WTC11 (cell line): ENCODE measurements at regions not wholly inside any gene's neighbourhood (a gene's known extent, or its start where the extent isn't known, plus 50 kb on each side); places are given as distances from the start of the nearest gene placed in this dataset.

Experiments
- ATAC-seq: fragments of 200-7000 bp; cut with Tn5 transposase; 2 replicates; pipeline ENCODE4 v1.10.0; 2021; ENCODE audit warnings: mild to moderate bottlenecking, moderate library complexity
- CTCF ChIA-PET: fragments of 300-600 bp; sonication (Branson Sonifier 250); formaldehyde crosslinking; loops from one replicate; lab custom pipeline; 2021; ENCODE audit warnings: antibody characterized with exemption; lab: Charles Lee
- POLR2A ChIA-PET: fragments of 350-600 bp; sonication (Branson Sonifier 250); formaldehyde crosslinking; loops from one replicate; lab custom pipeline; 2021; ENCODE audit warnings: antibody characterized with exemption; lab: Charles Lee
- DNase-seq: peaks from one replicate; pipeline ENCODE4 v3.0.0; 2021; ENCODE audit warnings: low spot score
- H3K27ac Mint-ChIP-seq: 2 replicates; pipeline ENCODE4 v1.8.0; 2021; ENCODE audit warnings: mixed read lengths
- H3K27me3 Mint-ChIP-seq: 2 replicates; pipeline ENCODE4 v1.8.0; 2021; ENCODE audit warnings: low read depth, mild to moderate bottlenecking, moderate library complexity, mixed read lengths
- H3K36me3 Mint-ChIP-seq: 2 replicates; pipeline ENCODE4 v1.8.0; 2021; ENCODE audit warnings: mixed read lengths
- H3K4me1 Mint-ChIP-seq: 2 replicates; pipeline ENCODE4 v1.8.0; 2022; ENCODE audit warnings: mixed read lengths
- H3K4me3 Mint-ChIP-seq: 2 replicates; pipeline ENCODE4 v1.8.0; 2021; ENCODE audit warnings: mild to moderate bottlenecking, moderate library complexity, mixed read lengths
- H3K9me3 Mint-ChIP-seq: 2 replicates; pipeline ENCODE4 v1.8.0; 2021; ENCODE audit warnings: mixed read lengths
- ATF2 ChIP-seq: sonication (generic); formaldehyde crosslinking; IDR thresholded peaks from 2 replicates; pipeline ENCODE4 v1.8.1; 2022; ENCODE audit warnings: low read depth, missing genetic modification reagents, borderline replicate concordance
- E2F4 ChIP-seq: sonication (generic); formaldehyde crosslinking; IDR thresholded peaks from 2 replicates; pipeline ENCODE4 v1.8.1; 2022; ENCODE audit warnings: low read depth, mild to moderate bottlenecking, moderate library complexity, missing genetic modification reagents, borderline replicate concordance
- ELF4 ChIP-seq: sonication (generic); formaldehyde crosslinking; IDR thresholded peaks from 2 replicates; pipeline ENCODE4 v1.8.1; 2022; ENCODE audit warnings: low read depth, mild to moderate bottlenecking, moderate library complexity, missing genetic modification reagents
- ETV6 ChIP-seq: sonication (generic); formaldehyde crosslinking; IDR thresholded peaks from 2 replicates; pipeline ENCODE4 v1.8.1; 2022; ENCODE audit warnings: mild to moderate bottlenecking, missing genetic modification reagents
- FOXJ3 ChIP-seq: sonication (generic); formaldehyde crosslinking; IDR thresholded peaks from 2 replicates; pipeline ENCODE4 v1.9.0; 2021; ENCODE audit warnings: missing genetic modification reagents, mild to moderate bottlenecking, borderline replicate concordance
- FOXK1 ChIP-seq: sonication (generic); formaldehyde crosslinking; IDR thresholded peaks from 2 replicates; pipeline ENCODE4 v1.8.0; 2022; ENCODE audit warnings: mild to moderate bottlenecking, moderate library complexity, missing genetic modification reagents
- FOXP4 ChIP-seq: sonication (generic); formaldehyde crosslinking; IDR thresholded peaks from 2 replicates; pipeline ENCODE4 v1.8.0; 2022; ENCODE audit warnings: mild to moderate bottlenecking, missing genetic modification reagents
- GRHL2 ChIP-seq: fragments of 250-450 bp; sonication (Bioruptor Pico); IDR thresholded peaks from 2 replicates; pipeline ENCODE4 v1.8.0; 2022; ENCODE audit warnings: mild to moderate bottlenecking, moderate library complexity; ENCODE audit not compliant: insufficient replicate concordance, severe bottlenecking
- JUN ChIP-seq: sonication (generic); formaldehyde crosslinking; IDR thresholded peaks from 2 replicates; pipeline ENCODE4 v1.8.0; 2023; ENCODE audit warnings: mild to moderate bottlenecking, missing genetic modification reagents
- NR3C1 ChIP-seq: sonication (generic); formaldehyde crosslinking; conservative IDR thresholded peaks from 2 replicates; pipeline ENCODE4 v1.8.1; 2023; ENCODE audit warnings: low read depth, mild to moderate bottlenecking, missing genetic modification reagents
- OVOL2 ChIP-seq: fragments of 250-450 bp; sonication (Bioruptor Pico); IDR thresholded peaks from 2 replicates; pipeline ENCODE4 v1.9.0; 2021; ENCODE audit warnings: mild to moderate bottlenecking, borderline replicate concordance
- PRDM15 ChIP-seq: sonication (generic); formaldehyde crosslinking; IDR thresholded peaks from 2 replicates; pipeline ENCODE4 v1.8.0; 2022; ENCODE audit warnings: missing genetic modification reagents
- TEAD4 ChIP-seq: sonication (generic); formaldehyde crosslinking; IDR thresholded peaks from 2 replicates; pipeline ENCODE4 v1.8.0; 2022; ENCODE audit warnings: mild to moderate bottlenecking, missing genetic modification reagents
- ZBTB21 ChIP-seq: sonication (generic); formaldehyde crosslinking; IDR thresholded peaks from 2 replicates; pipeline ENCODE4 v1.8.1; 2023; ENCODE audit warnings: mild to moderate bottlenecking, missing genetic modification reagents, borderline replicate concordance
- ZNF671 ChIP-seq: fragments of 250-450 bp; sonication (Bioruptor Pico); IDR thresholded peaks from 2 replicates; pipeline ENCODE4 v1.8.0; 2021; ENCODE audit warnings: mild to moderate bottlenecking

GRCh38 chrX:16511796-16512776, 137.9 kb upstream of the S100G start:
- TF ChIP-seq ZNF671 (CRISPR knock-in tag) (no peak), FOXP4 (CRISPR knock-in tag) (no peak), FOXK1 (CRISPR knock-in tag) (no peak), PRDM15 (peak; percentile 84)
- Mint-ChIP-seq H3K4me3 (no peak overlapping the region), H3K27me3 (no peaks in the 10 kb centered on the region; the same call in 1 of the 2 replicates), H3K4me1 (peaks cover 23% of the 10 kb centered on the region), H3K27ac (peak overlapping the region; percentile 12), H3K9me3 (peaks cover 7% of the 10 kb centered on the region), H3K36me3 (peaks cover 6% of the 10 kb centered on the region)
- ChIA-PET POLR2A (no interaction called here), CTCF (no interaction called here)
- DNase-seq (no peak), ATAC-seq (peak; percentile 72)

- Mint-ChIP-seq H3K4me1 (peaks cover 23% of the 10 kb centered on the region), H3K27ac (no peak overlapping the region), H3K9me3 (peaks cover 14% of the 10 kb centered on the region), H3K4me3 (no peak overlapping the region), H3K27me3 (no peaks in the 10 kb centered on the region; the same call in none of the 2 replicates), H3K36me3 (peaks cover 6% of the 10 kb centered on the region)
- ChIA-PET CTCF (no interaction called here), POLR2A (no interaction called here)
- DNase-seq (no peak), ATAC-seq (no peak)
- no peak for TF ChIP-seq ATF2
- no peak for TF ChIP-seq FOXJ3 (CRISPR knock-in tag)
- TF ChIP-seq GRHL2, result no peak
- TF ChIP-seq NR3C1 (CRISPR knock-in tag), result no peak
- no peak for TF ChIP-seq ELF4 (CRISPR knock-in tag)
- no peak for TF ChIP-seq OVOL2
- no peak for TF ChIP-seq TEAD4 (CRISPR knock-in tag)
- TF ChIP-seq JUN (CRISPR knock-in tag), result no peak
- no peak for TF ChIP-seq PRDM15
- TF ChIP-seq ZBTB21 (CRISPR knock-in tag), result no peak
- TF ChIP-seq ETV6 (CRISPR knock-in tag), result no peak
- no peak for TF ChIP-seq E2F4
- TF ChIP-seq FOXK1 (CRISPR knock-in tag), result no peak
Measured at GRCh38 chrX:16516232-16516876, 133.6 kb upstream of the S100G start.
